Astrocyte of the spinal cord (primary cell): ENCODE measurements at regions not wholly inside any gene's neighbourhood (a gene's known extent, or its start where the extent isn't known, plus 50 kb on each side); places are given as distances from the start of the nearest gene placed in this dataset.

Source experiments
- DNase-seq: peaks from one replicate; pipeline ENCODE4 v3.0.0; 2011; ENCODE audit warnings: low read depth, low spot score
- H3K4me3 ChIP-seq: 2 replicates; pipeline ENCODE4 v1.5.1; 2011; ENCODE audit warnings: low read depth, mild to moderate bottlenecking, low read length, moderate library complexity
- in situ Hi-C: cut with HindIII; loops from 2 replicates; pipeline ENCODE4 v1.10.0; 2017; ENCODE audit warnings: low sequenced_read_pairs
- TF ChIP-seq, protein P1 (sequence below): IDR thresholded peaks from 2 replicates; pipeline ENCODE4 v1.5.1; 2012; ENCODE audit warnings: low read depth, mild to moderate bottlenecking, low read length, inconsistent platforms

DNA sequence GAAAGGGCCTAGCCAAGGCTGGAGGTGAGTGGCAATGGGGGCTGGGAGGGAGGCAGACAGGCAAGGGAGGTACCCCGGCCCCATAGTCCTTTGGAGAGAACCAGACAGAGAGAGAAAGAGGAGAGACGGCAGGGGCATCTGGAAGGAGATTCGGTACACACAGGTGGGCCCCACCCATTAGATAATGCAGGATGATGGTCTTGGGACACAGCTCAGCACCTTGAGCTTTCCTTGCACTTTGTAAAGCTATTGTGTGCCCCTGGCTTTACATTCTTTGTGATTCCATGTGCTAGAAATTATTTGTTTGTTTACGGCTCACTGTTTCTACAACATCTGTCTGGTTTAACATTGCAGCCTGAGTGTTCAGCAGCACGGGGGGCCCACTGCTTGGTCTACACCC, 83.1 kb downstream of the CTAGE1 start:
- TF ChIP-seq, protein P1, sequence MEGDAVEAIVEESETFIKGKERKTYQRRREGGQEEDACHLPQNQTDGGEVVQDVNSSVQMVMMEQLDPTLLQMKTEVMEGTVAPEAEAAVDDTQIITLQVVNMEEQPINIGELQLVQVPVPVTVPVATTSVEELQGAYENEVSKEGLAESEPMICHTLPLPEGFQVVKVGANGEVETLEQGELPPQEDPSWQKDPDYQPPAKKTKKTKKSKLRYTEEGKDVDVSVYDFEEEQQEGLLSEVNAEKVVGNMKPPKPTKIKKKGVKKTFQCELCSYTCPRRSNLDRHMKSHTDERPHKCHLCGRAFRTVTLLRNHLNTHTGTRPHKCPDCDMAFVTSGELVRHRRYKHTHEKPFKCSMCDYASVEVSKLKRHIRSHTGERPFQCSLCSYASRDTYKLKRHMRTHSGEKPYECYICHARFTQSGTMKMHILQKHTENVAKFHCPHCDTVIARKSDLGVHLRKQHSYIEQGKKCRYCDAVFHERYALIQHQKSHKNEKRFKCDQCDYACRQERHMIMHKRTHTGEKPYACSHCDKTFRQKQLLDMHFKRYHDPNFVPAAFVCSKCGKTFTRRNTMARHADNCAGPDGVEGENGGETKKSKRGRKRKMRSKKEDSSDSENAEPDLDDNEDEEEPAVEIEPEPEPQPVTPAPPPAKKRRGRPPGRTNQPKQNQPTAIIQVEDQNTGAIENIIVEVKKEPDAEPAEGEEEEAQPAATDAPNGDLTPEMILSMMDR, result no peak
- no peak for DNase-seq
- in situ Hi-C loops, result no loop called here
- H3K4me3 ChIP-seq, result no peak overlapping the region

DNA sequence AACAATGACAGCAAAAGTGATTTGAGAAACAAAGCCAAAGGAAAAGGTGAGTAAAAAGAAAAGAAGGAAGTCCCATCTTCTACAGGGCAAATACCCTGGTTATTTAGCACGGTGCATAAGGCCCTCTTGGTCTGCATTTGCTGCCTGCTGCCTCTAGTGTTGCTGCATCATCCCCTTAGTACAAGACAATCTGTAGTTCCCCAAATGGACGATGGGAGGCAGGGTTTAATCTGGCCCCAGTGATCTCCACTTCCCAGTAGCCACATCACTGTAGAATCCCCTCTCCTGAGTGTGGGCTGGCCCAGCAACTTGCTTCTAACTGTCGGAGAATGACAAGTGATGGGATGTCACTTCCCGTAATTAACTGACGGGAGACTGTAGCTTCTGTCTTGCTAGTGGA, 85.1 kb downstream of the CTAGE1 start:
- no peak overlapping the region for H3K4me3 ChIP-seq
- in situ Hi-C loops, result no loop called here
- TF ChIP-seq, protein P1, result no peak
- DNase-seq, result no peak

DNA sequence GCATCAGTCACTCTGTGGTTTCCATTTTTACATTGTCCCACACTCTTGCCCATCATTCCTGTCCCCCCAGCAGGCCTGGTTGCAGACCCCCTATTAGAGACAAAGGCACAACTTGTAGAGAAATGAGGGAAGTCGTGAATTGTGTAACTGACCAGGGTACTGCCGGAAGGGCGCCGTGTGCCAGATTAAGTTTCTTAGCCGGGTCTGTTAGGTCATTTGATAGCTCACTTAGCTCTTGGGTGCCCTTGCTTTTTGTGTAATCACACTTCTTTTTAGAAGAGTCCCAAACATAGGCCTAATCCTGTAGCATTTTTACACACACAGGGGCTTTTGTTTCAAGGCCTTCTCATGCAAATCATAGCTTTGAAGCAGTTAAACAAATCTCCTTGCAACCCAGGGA, 87.2 kb downstream of the CTAGE1 start:
- no peak for DNase-seq
- no peak overlapping the region for H3K4me3 ChIP-seq
- TF ChIP-seq, protein P1, result no peak
- in situ Hi-C loops, result no loop called here

DNA sequence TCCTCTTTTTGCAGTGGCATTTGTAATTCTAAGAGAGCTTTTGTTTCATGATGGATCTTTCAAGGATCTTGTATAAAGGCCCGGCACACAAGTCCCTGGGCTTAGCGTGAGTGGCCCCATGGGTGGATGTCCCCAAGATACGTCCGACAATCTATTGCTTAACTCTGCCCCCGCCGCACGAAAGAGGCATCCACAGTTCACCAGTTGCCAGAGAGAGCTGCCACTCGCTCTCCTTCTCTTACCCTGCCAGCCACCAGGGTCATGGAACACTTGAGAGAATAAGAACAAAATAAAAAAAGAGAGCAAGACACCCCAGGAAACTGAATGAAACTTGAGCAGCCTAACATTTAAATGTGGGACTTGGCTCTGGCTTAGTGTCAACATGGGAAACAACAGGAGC, 92.3 kb downstream of the CTAGE1 start:
- TF ChIP-seq, protein P1, result no peak
- in situ Hi-C loops, result no loop called here
- no peak overlapping the region for H3K4me3 ChIP-seq
- no peak for DNase-seq

DNA sequence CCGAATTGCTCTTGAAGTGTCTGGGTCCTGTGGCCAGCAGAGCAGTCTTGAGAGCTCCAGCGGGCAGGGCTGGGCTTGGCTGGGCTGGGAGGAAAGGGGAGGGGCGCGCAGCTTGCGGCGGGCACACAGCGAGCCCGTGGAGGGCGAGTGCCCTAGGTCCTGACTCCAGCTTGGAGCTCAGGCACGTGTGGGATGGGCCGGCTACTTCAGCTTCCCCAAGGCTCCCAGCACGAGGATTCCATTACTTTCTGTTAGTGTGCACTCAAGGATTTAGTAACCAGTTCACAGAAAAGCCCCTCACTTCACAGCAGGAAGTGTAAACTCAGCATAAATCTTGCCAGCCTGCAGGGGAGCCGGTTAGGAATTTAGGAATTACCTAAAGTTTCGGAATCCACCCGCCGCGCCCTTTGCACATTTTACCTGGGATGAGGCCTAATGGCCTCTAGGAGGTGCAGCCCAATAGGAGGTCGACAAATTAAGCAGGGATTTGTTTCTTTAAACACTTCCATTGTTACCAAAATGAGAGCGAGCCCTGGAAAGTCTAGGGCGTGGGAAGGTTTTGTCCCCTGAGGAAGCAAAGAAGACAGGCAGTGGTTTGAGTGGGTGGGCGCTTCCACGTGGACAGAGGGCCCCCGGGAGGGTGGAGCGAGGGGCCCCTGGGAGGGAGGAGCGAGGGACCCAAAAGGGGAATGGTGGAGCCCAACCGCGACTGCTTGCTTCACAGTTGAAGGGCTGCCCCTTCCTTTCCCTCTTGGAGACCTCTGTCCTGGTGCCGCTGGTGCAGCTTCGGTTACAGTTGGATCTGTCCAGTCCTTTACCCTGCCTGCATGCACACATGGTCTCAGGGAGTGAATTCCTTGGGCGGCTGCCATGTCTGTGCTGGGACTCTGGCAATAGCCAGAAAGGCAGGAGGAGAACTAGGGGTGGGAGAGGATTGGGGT, 93.3 kb downstream of the CTAGE1 start:
- peak; percentile 44 for DNase-seq
- peak overlapping the region; percentile 17 for H3K4me3 ChIP-seq
- in situ Hi-C loops, result no loop called here
- TF ChIP-seq, protein P1, result peak; percentile 21

DNA sequence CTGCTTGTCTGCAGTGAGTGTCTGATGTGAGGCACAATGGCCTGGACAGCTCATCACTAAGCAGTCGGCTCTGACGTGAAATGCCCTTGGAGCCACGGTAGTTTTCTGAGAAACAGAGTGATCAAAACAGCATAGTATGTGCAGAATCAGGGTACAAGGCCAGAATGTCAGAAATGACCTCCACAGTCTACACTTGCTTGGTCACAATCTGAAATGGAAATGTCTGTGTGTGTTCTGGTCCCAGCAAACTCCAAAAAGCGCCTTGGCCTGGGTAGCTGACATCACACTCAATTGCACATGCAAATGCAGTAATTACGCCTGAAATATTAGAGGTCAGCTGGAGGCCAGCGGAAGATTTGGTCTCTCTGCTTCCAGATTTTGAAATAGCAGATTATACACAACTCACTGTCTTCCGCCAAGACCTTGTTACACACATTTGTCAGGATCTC, 95.4 kb downstream of the CTAGE1 start:
- TF ChIP-seq, protein P1, result no peak
- H3K4me3 ChIP-seq, result no peak overlapping the region
- DNase-seq, result no peak
- in situ Hi-C loops, result no loop called here
